ENCODE measurements at regions not wholly inside any gene's neighbourhood (a gene's known extent, or its start where the extent isn't known, plus 50 kb on each side); places are given as distances from the start of the nearest gene placed in this dataset.

- H3K27ac ChIP-seq (ENCODE audit: low read depth in 1 of 2, low read length in 1 of 2), result no peak overlapping the region
- no peak overlapping the region for H3K9ac ChIP-seq (ENCODE audit: insufficient read depth in 1 of 2, low read length in 2 of 2)
- H3K4me1 ChIP-seq (ENCODE audit: control insufficient read depth in 5 of 5, insufficient read depth in 5 of 5, low read length in 5 of 5), result peaks cover 0 to 21% (median 7%) of the 10 kb centered on the region in 5 donors
- H3K9me3 ChIP-seq (ENCODE audit: control insufficient read depth in 4 of 4, insufficient read depth in 3 of 4, low read length in 3 of 4), result no peaks in the 10 kb centered on the region
- ATAC-seq (ENCODE audit: insufficient read depth, low FRiP score), result peak; percentile 55
- no peaks in the 10 kb centered on the region for H3K36me3 ChIP-seq (ENCODE audit: control insufficient read depth in 4 of 4, insufficient read depth in 4 of 4, low read length in 4 of 4)
- no peak overlapping the region for H3K4me3 ChIP-seq
- no peaks in the 10 kb centered on the region for H3K27me3 ChIP-seq (ENCODE audit: control insufficient read depth in 3 of 3, insufficient read depth in 3 of 3, low read length in 2 of 3)
- no peak for TF ChIP-seq CTCF (IDR thresholded peaks at IDR 0.05; ENCODE audit: control extremely low read depth, extremely low read depth)
- 36 to 56% methylated on average over 5 of the region's 5 CpGs for WGBS, 2 donors
- DNase-seq, result peak; percentile 79 to 89 (median 84)
These were observed 116.4 kb upstream of the KCNJ15 start for GRCh38 chr21:38140207-38140903.

DNA sequence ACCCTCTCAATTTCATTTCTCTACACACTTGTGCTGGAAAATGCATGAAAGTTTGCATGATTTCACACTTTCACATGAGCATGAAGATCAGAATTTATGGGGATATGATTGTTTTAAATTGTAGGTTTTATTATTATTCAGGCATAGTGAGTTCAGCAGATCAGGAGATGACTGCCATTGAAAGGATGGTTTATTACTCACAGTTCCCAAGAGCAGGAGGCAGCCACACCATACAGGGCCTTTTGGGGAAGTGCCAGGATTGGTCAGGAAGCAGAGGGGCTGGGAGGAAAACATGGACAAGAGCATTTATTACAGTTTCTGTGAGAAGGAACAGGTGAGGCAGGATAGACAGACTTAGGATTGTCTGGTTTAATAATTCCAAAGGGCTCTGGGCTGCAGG lies 114.6 kb upstream of the KCNJ15 start:
- H3K9me3 ChIP-seq (ENCODE audit: control insufficient read depth in 4 of 4, insufficient read depth in 3 of 4, low read length in 3 of 4), result no peaks in the 10 kb centered on the region
- no peaks in the 10 kb centered on the region for H3K36me3 ChIP-seq (ENCODE audit: control insufficient read depth in 4 of 4, insufficient read depth in 4 of 4, low read length in 4 of 4)
- no peak for DNase-seq
- no peak for ATAC-seq (ENCODE audit: insufficient read depth, low FRiP score)
- no peak overlapping the region for H3K9ac ChIP-seq (ENCODE audit: insufficient read depth in 1 of 2, low read length in 2 of 2)
- no peak for TF ChIP-seq CTCF (IDR thresholded peaks at IDR 0.05; ENCODE audit: control extremely low read depth, extremely low read depth)
- H3K4me3 ChIP-seq, result no peak overlapping the region
- no peak overlapping the region for H3K27ac ChIP-seq (ENCODE audit: low read depth in 1 of 2, low read length in 1 of 2)
- H3K4me1 ChIP-seq (ENCODE audit: control insufficient read depth in 5 of 5, insufficient read depth in 5 of 5, low read length in 5 of 5), result peaks cover 0 to 21% (median 7%) of the 10 kb centered on the region in 5 donors
- no peaks in the 10 kb centered on the region for H3K27me3 ChIP-seq (ENCODE audit: control insufficient read depth in 3 of 3, insufficient read depth in 3 of 3, low read length in 2 of 3)

GRCh38 chr21:38144193-38144592 lies 112.6 kb upstream of the KCNJ15 start:
- DNase-seq, result no peak
- WGBS, 2 donors, result 74% methylated on average over 3 of the region's 3 CpGs
- H3K9me3 ChIP-seq (ENCODE audit: control insufficient read depth in 4 of 4, insufficient read depth in 3 of 4, low read length in 3 of 4), result peaks cover 0 to 1% (median 0%) of the 10 kb centered on the region in 4 donors
- no peak overlapping the region for H3K4me3 ChIP-seq
- no peak for TF ChIP-seq CTCF (IDR thresholded peaks at IDR 0.05; ENCODE audit: control extremely low read depth, extremely low read depth)
- H3K4me1 ChIP-seq (ENCODE audit: control insufficient read depth in 5 of 5, insufficient read depth in 5 of 5, low read length in 5 of 5), result peaks cover 0 to 19% (median 6%) of the 10 kb centered on the region in 5 donors
- H3K36me3 ChIP-seq (ENCODE audit: control insufficient read depth in 4 of 4, insufficient read depth in 4 of 4, low read length in 4 of 4), result no peaks in the 10 kb centered on the region
- H3K27me3 ChIP-seq (ENCODE audit: control insufficient read depth in 3 of 3, insufficient read depth in 3 of 3, low read length in 2 of 3), result no peaks in the 10 kb centered on the region
- ATAC-seq (ENCODE audit: insufficient read depth, low FRiP score), result no peak
- no peak overlapping the region for H3K27ac ChIP-seq (ENCODE audit: low read depth in 1 of 2, low read length in 1 of 2)
- no peak overlapping the region for H3K9ac ChIP-seq (ENCODE audit: insufficient read depth in 1 of 2, low read length in 2 of 2)

DNA sequence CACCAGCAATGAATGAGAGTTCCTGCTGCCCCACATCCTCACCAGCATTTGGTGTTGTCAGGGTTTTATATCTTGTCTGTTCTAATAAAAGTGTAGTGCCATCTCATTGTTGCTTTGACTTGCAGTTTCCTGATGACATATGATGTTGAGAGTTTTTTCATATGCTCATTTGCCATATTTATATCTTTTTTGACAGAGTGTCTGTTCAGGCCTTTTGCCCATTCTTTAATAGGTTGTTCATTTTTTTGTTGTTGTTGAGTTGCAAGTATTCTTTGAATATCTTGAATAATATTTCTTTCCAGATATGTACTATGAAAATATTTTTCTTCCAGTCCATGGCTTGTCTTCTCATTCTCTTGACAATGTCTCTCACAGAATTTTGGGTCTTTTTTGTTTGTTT lies 111.7 kb upstream of the KCNJ15 start:
- Histone ChIP-seq H3K4me1 (ENCODE audit: control insufficient read depth in 5 of 5, insufficient read depth in 5 of 5, low read length in 5 of 5) (peaks cover 0 to 10% (median 0%) of the 10 kb centered on the region in 5 donors), H3K4me3 (no peak overlapping the region), H3K9ac (ENCODE audit: insufficient read depth in 1 of 2, low read length in 2 of 2) (no peak overlapping the region), H3K27me3 (ENCODE audit: control insufficient read depth in 3 of 3, insufficient read depth in 3 of 3, low read length in 2 of 3) (no peaks in the 10 kb centered on the region), H3K36me3 (ENCODE audit: control insufficient read depth in 4 of 4, insufficient read depth in 4 of 4, low read length in 4 of 4) (no peaks in the 10 kb centered on the region), H3K27ac (ENCODE audit: low read depth in 1 of 2, low read length in 1 of 2) (no peak overlapping the region), H3K9me3 (ENCODE audit: control insufficient read depth in 4 of 4, insufficient read depth in 3 of 4, low read length in 3 of 4) (peaks cover 0 to 1% (median 0%) of the 10 kb centered on the region in 4 donors)
- no peak for TF ChIP-seq CTCF (IDR thresholded peaks at IDR 0.05; ENCODE audit: control extremely low read depth, extremely low read depth)
- no peak for ATAC-seq (ENCODE audit: insufficient read depth, low FRiP score)
- no peak for DNase-seq

Data from lung (tissue), 11 donors.